Osteocyte (in vitro differentiated cells): ENCODE measurements at regions not wholly inside any gene's neighbourhood (a gene's known extent, or its start where the extent isn't known, plus 50 kb on each side); places are given as distances from the start of the nearest gene placed in this dataset.

Experiments used
- DNase-seq: peaks from one replicate; pipeline ENCODE4 v3.0.0; 2021; ENCODE audit warnings: mixed read lengths; ENCODE audit not compliant: unreplicated experiment; ENCODE audit errors: extremely low spot score
- H3K27ac Mint-ChIP-seq: one replicate; pipeline ENCODE4 v1.8.0; 2021; ENCODE audit warnings: mild to moderate bottlenecking, mixed read lengths; ENCODE audit not compliant: unreplicated experiment
- H3K27me3 Mint-ChIP-seq: one replicate; pipeline ENCODE4 v1.8.0; 2021; ENCODE audit warnings: mixed read lengths; ENCODE audit not compliant: unreplicated experiment
- H3K36me3 Mint-ChIP-seq: one replicate; pipeline ENCODE4 v1.8.0; 2021; ENCODE audit warnings: mixed read lengths; ENCODE audit not compliant: unreplicated experiment
- H3K4me1 Mint-ChIP-seq: one replicate; pipeline ENCODE4 v1.8.0; 2021; ENCODE audit warnings: mixed read lengths; ENCODE audit not compliant: unreplicated experiment
- H3K4me3 Mint-ChIP-seq: one replicate; pipeline ENCODE4 v1.8.0; 2021; ENCODE audit warnings: mild to moderate bottlenecking, moderate library complexity, mixed read lengths; ENCODE audit not compliant: unreplicated experiment
- H3K9me3 Mint-ChIP-seq: one replicate; pipeline ENCODE4 v1.8.0; 2021; ENCODE audit warnings: mixed read lengths; ENCODE audit not compliant: unreplicated experiment
- CTCF ChIP-seq: fragments of 200-600 bp; sonication (generic); IDR thresholded peaks from 2 replicates; pipeline ENCODE4 v1.5.0; 2021; ENCODE audit warnings: antibody characterized with exemption, mild to moderate bottlenecking, moderate library complexity

- H3K4me1 Mint-ChIP-seq: peaks cover 14% of the 10 kb centered on the region
- H3K36me3 Mint-ChIP-seq: no peaks in the 10 kb centered on the region
- no peaks in the 10 kb centered on the region for H3K9me3 Mint-ChIP-seq
- no peak overlapping the region for H3K4me3 Mint-ChIP-seq
- DNase-seq: no peak
- peaks cover 5% of the 10 kb centered on the region for H3K27me3 Mint-ChIP-seq
- TF ChIP-seq CTCF: no peak
- H3K27ac Mint-ChIP-seq: no peak overlapping the region
Observed at GRCh38 chr17:79457889-79458288, 153.0 kb downstream of the RBFOX3 start.

GRCh38 chr17:79457376-79457775 lies 153.5 kb downstream of the RBFOX3 start:
- Mint-ChIP-seq H3K4me3 (no peak overlapping the region), H3K9me3 (no peaks in the 10 kb centered on the region), H3K4me1 (peaks cover 14% of the 10 kb centered on the region), H3K27ac (no peak overlapping the region), H3K27me3 (peaks cover 5% of the 10 kb centered on the region), H3K36me3 (no peaks in the 10 kb centered on the region)
- no peak for DNase-seq
- TF ChIP-seq CTCF: no peak

GRCh38 chr17:79455636-79456035 lies 155.2 kb downstream of the RBFOX3 start:
- Mint-ChIP-seq H3K36me3 (no peaks in the 10 kb centered on the region), H3K27ac (no peak overlapping the region), H3K9me3 (no peaks in the 10 kb centered on the region), H3K27me3 (peaks cover 5% of the 10 kb centered on the region), H3K4me3 (no peak overlapping the region), H3K4me1 (peaks cover 5% of the 10 kb centered on the region)
- TF ChIP-seq CTCF: no peak
- DNase-seq: no peak

- Mint-ChIP-seq H3K4me3 (no peak overlapping the region), H3K27me3 (peaks cover 5% of the 10 kb centered on the region), H3K4me1 (no peaks in the 10 kb centered on the region), H3K9me3 (no peaks in the 10 kb centered on the region), H3K27ac (no peak overlapping the region), H3K36me3 (no peaks in the 10 kb centered on the region)
- TF ChIP-seq CTCF: no peak
- DNase-seq: no peak
Observed at GRCh38 chr17:79454826-79455225, 156.0 kb downstream of the RBFOX3 start.

GRCh38 chr17:79453481-79453880 lies 157.4 kb downstream of the RBFOX3 start:
- TF ChIP-seq CTCF: no peak
- Mint-ChIP-seq H3K27me3 (peaks cover 10% of the 10 kb centered on the region), H3K4me1 (no peaks in the 10 kb centered on the region), H3K27ac (no peak overlapping the region), H3K9me3 (no peaks in the 10 kb centered on the region), H3K36me3 (no peaks in the 10 kb centered on the region), H3K4me3 (no peak overlapping the region)
- DNase-seq: no peak
